DND-41 (cell line): ENCODE measurements at regions not wholly inside any gene's neighbourhood (a gene's known extent, or its start where the extent isn't known, plus 50 kb on each side); places are given as distances from the start of the nearest gene placed in this dataset.

Source experiments
- ATAC-seq: fragments of 200-7000 bp; cut with Tn5 transposase; 3 replicates; pipeline ENCODE4 v1.9.1; 2021; ENCODE audit warnings: low read depth; ENCODE audit not compliant: insufficient read depth
- DNase-seq: peaks from one replicate; pipeline ENCODE4 v3.0.0-alpha.2; 2020
- H2AFZ ChIP-seq: 2 replicates; pipeline ENCODE4 v1.6.0; 2012; ENCODE audit warnings: low read depth, low read length
- H3K27ac ChIP-seq: 2 replicates; pipeline ENCODE4 v1.5.1; 2012; ENCODE audit warnings: low read length, inconsistent platforms
- H3K27me3 ChIP-seq: fragments of 200-600 bp; sonication (generic); 2 replicates; pipeline ENCODE4 v1.6.0; 2012; ENCODE audit warnings: low read length, mild to moderate bottlenecking, inconsistent platforms; ENCODE audit not compliant: insufficient read depth, poor library complexity
- H3K36me3 ChIP-seq: 2 replicates; pipeline ENCODE4 v1.5.1; 2012; ENCODE audit warnings: low read length, inconsistent platforms; ENCODE audit not compliant: insufficient read depth
- H3K4me1 ChIP-seq: 2 replicates; pipeline ENCODE4 v1.5.1; 2012; ENCODE audit warnings: mild to moderate bottlenecking, low read length; ENCODE audit not compliant: insufficient read depth
- H3K4me2 ChIP-seq: 2 replicates; pipeline ENCODE4 v1.6.0; 2012; ENCODE audit warnings: mild to moderate bottlenecking, moderate library complexity, low read length, inconsistent platforms; ENCODE audit not compliant: insufficient read depth
- H3K4me3 ChIP-seq, 2 experiments: fragments of 200-600 bp in 1 of 2; shearing (Covaris generic) in 1 of 2; 2 replicates each; pipeline ENCODE4 v1.5.1; 2012 to 2016; ENCODE audit warnings: inconsistent platforms in 2 of 2, low read length in 2 of 2, mild to moderate bottlenecking in 2 of 2, low read depth in 1 of 2, moderate library complexity in 1 of 2
- H3K79me2 ChIP-seq: 2 replicates; pipeline ENCODE4 v1.6.0; 2012; ENCODE audit warnings: low read length, inconsistent platforms; ENCODE audit not compliant: insufficient read depth
- H3K9ac ChIP-seq: 2 replicates; pipeline ENCODE4 v1.6.0; 2012; ENCODE audit warnings: low read depth, mild to moderate bottlenecking, inconsistent platforms, low read length, moderate library complexity
- H3K9me3 ChIP-seq: 2 replicates; pipeline ENCODE4 v1.5.1; 2012; ENCODE audit warnings: low read length, moderate library complexity, mild to moderate bottlenecking, inconsistent platforms; ENCODE audit not compliant: insufficient read depth, severe bottlenecking
- H4K20me1 ChIP-seq: 2 replicates; pipeline ENCODE4 v1.6.0; 2012; ENCODE audit warnings: low read length; ENCODE audit not compliant: insufficient read depth
- CTCF ChIP-seq: IDR thresholded peaks from 2 replicates; pipeline ENCODE4 v1.5.1; 2012; ENCODE audit warnings: borderline replicate concordance, low read length, moderate library complexity, mild to moderate bottlenecking; ENCODE audit not compliant: poor library complexity, severe bottlenecking; ENCODE audit errors: extremely low read depth
- EZH2 ChIP-seq: IDR thresholded peaks from 3 replicates; pipeline ENCODE4 v1.6.1; 2012; ENCODE audit warnings: borderline replicate concordance, low read depth, mild to moderate bottlenecking, moderate library complexity, low read length, inconsistent platforms; ENCODE audit not compliant: severe bottlenecking

DNA sequence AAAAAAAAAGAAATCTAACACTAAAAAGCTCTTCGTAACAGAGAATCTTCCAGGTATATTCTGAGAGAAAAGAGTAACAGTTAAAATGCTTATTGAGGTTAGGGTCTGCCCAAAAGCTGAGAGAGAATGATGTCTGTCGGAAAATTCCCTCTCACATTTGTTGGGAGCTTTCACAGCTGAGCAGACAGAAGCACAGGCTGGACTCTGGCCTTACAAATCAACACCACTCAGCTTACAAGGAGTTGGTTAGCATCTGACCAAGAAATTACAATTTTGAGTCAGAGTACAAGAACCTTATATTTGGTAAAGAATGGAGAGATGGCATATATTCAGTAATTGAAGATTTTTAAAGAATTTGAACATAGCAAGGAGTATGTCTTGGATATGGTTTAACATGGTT lies 1561.0 kb upstream of the RAG2 start:
- no peaks in the 10 kb centered on the region for H4K20me1 ChIP-seq
- no peak overlapping the region for H3K4me2 ChIP-seq
- DNase-seq: no peak
- H3K27me3 ChIP-seq: no peaks in the 10 kb centered on the region
- H3K4me1 ChIP-seq: no peaks in the 10 kb centered on the region
- H3K27ac ChIP-seq: no peak overlapping the region
- no peak for ATAC-seq
- no peak overlapping the region for H3K9ac ChIP-seq
- no peaks in the 10 kb centered on the region for H3K9me3 ChIP-seq
- TF ChIP-seq EZH2 (no peak), CTCF (no peak)
- no peak overlapping the region for H3K4me3 ChIP-seq
- H3K36me3 ChIP-seq: no peaks in the 10 kb centered on the region
- no peak overlapping the region for H2AFZ ChIP-seq
- no peaks in the 10 kb centered on the region for H3K79me2 ChIP-seq

- no peaks in the 10 kb centered on the region for H3K27me3 ChIP-seq
- H3K4me1 ChIP-seq: no peaks in the 10 kb centered on the region
- no peaks in the 10 kb centered on the region for H3K79me2 ChIP-seq
- TF ChIP-seq EZH2: no peak
- TF ChIP-seq CTCF: no peak
- no peak overlapping the region for H3K4me3 ChIP-seq
- H2AFZ ChIP-seq: no peak overlapping the region
- DNase-seq: no peak
- ATAC-seq: no peak
- H3K9ac ChIP-seq: no peak overlapping the region
- no peaks in the 10 kb centered on the region for H3K9me3 ChIP-seq
- H3K27ac ChIP-seq: no peak overlapping the region
- H3K36me3 ChIP-seq: no peaks in the 10 kb centered on the region
- no peak overlapping the region for H3K4me2 ChIP-seq
- H4K20me1 ChIP-seq: no peaks in the 10 kb centered on the region
These were observed 1558.6 kb upstream of the RAG2 start for GRCh38 chr11:38156495-38157146.

GRCh38 chr11:38155856-38156255 lies 1557.8 kb upstream of the RAG2 start:
- H3K27ac ChIP-seq: no peak overlapping the region
- H3K4me2 ChIP-seq: no peak overlapping the region
- H2AFZ ChIP-seq: no peak overlapping the region
- no peaks in the 10 kb centered on the region for H3K27me3 ChIP-seq
- H3K9me3 ChIP-seq: no peaks in the 10 kb centered on the region
- H3K79me2 ChIP-seq: no peaks in the 10 kb centered on the region
- DNase-seq (no peak), ATAC-seq (no peak)
- TF ChIP-seq CTCF: no peak
- no peak overlapping the region for H3K9ac ChIP-seq
- no peaks in the 10 kb centered on the region for H4K20me1 ChIP-seq
- no peaks in the 10 kb centered on the region for H3K36me3 ChIP-seq
- H3K4me3 ChIP-seq: no peak overlapping the region
- no peaks in the 10 kb centered on the region for H3K4me1 ChIP-seq

DNA sequence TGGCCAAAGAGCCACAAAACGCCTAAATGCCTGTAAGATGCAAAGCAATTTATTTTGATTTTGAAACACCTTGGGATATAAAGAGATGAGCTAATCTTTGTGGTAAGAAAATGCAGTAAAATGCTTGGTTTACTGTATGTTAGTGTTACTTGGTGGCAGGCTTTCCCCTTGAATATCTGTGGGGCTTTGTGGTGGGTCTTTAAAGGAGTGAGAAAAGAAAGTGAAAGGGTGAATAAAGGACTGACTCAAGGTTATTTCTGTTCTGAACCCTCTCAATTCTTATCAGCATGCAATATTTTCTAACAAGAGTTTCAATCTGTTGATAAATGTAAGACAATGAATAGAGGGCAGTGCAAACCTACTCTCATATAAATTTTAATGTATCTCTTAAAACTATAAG lies 1555.9 kb upstream of the RAG2 start:
- H3K27me3 ChIP-seq: no peaks in the 10 kb centered on the region
- no peak overlapping the region for H2AFZ ChIP-seq
- ATAC-seq: no peak
- H3K9me3 ChIP-seq: no peaks in the 10 kb centered on the region
- no peaks in the 10 kb centered on the region for H3K36me3 ChIP-seq
- no peaks in the 10 kb centered on the region for H3K79me2 ChIP-seq
- no peaks in the 10 kb centered on the region for H3K4me1 ChIP-seq
- no peak overlapping the region for H3K9ac ChIP-seq
- H3K27ac ChIP-seq: no peak overlapping the region
- TF ChIP-seq CTCF (no peak), EZH2 (no peak)
- DNase-seq: no peak
- H3K4me2 ChIP-seq: no peak overlapping the region
- no peaks in the 10 kb centered on the region for H4K20me1 ChIP-seq
- no peak overlapping the region for H3K4me3 ChIP-seq
